ENCODE measurements at regions not wholly inside any gene's neighbourhood (a gene's known extent, or its start where the extent isn't known, plus 50 kb on each side); places are given as distances from the start of the nearest gene placed in this dataset.
"Not testable (repeated sequence)": the region's sequence is repeated elsewhere in the genome, so short reads cannot be mapped to it uniquely, and the experiment has no call there.

- no peak for TF ChIP-seq CTCF (IDR thresholded peaks at IDR 0.05)
- no peak for TF ChIP-seq EP300 (IDR thresholded peaks at IDR 0.05; ENCODE audit: low read depth)
- TF ChIP-seq POLR2A (IDR thresholded peaks at IDR 0.05), result no peak
- TF ChIP-seq POLR2AphosphoS5 (IDR thresholded peaks at IDR 0.05), result no peak
- H3K9me3 ChIP-seq, result no peaks in the 10 kb centered on the region
- intact Hi-C loops (cut with DNase I; ENCODE audit: low total_unique reads) (no loop called here), in situ Hi-C loops (cut with MboI; ENCODE audit: low pct_ligation_motif_present in 1 of 4, low pct_unique_long_range_greater_than_20kb in 1 of 4, low sequenced_read_pairs in 3 of 4) (no loop called here)
- DNase-seq, result no peak
- 53 to 64% methylated on average over 2 to 4 of the region's 4 CpGs for WGBS, 2 donors (ENCODE audit: low coverage in 1 of 2)
- no peaks in the 10 kb centered on the region for H3K27me3 ChIP-seq
- H3K4me1 ChIP-seq, result no peaks in the 10 kb centered on the region
- no peaks in the 10 kb centered on the region for H3K36me3 ChIP-seq
- H3K4me3 ChIP-seq, result no peak overlapping the region
- no peak overlapping the region for H3K27ac ChIP-seq
These were observed 1786.8 kb downstream of the SLITRK5 start for GRCh38 chr13:89457977-89458376.

GRCh38 chr13:89458456-89458855 lies 1787.3 kb downstream of the SLITRK5 start:
- Histone ChIP-seq H3K27ac (no peak overlapping the region), H3K27me3 (no peaks in the 10 kb centered on the region), H3K4me3 (no peak overlapping the region), H3K4me1 (no peaks in the 10 kb centered on the region), H3K9me3 (no peaks in the 10 kb centered on the region), H3K36me3 (no peaks in the 10 kb centered on the region)
- intact Hi-C loops (cut with DNase I; ENCODE audit: low total_unique reads), result no loop called here
- DNase-seq, result no peak
- TF ChIP-seq POLR2AphosphoS5 (IDR thresholded peaks at IDR 0.05) (no peak), EP300 (IDR thresholded peaks at IDR 0.05; ENCODE audit: low read depth) (no peak), CTCF (IDR thresholded peaks at IDR 0.05) (no peak)
- in situ Hi-C loops (cut with MboI; ENCODE audit: low pct_ligation_motif_present in 1 of 4, low pct_unique_long_range_greater_than_20kb in 1 of 4, low sequenced_read_pairs in 3 of 4), result no loop called here
- WGBS, 2 donors (ENCODE audit: low coverage in 1 of 2), result 65 to 89% methylated on average over 1 of the region's 1 CpG

- in situ Hi-C loops (cut with MboI; ENCODE audit: low pct_ligation_motif_present in 1 of 4, low pct_unique_long_range_greater_than_20kb in 1 of 4, low sequenced_read_pairs in 3 of 4); intact Hi-C loops (cut with DNase I; ENCODE audit: low total_unique reads); H3K27ac ChIP-seq; DNase-seq; H3K4me1 ChIP-seq; H3K36me3 ChIP-seq; H3K4me3 ChIP-seq; H3K9me3 ChIP-seq; H3K27me3 ChIP-seq: not testable (repeated sequence)
These were observed 1789.7 kb downstream of the SLITRK5 start for GRCh38 chr13:89460895-89461294.

GRCh38 chr13:89465366-89465765 lies 1794.2 kb downstream of the SLITRK5 start:
- TF ChIP-seq POLR2AphosphoS5 (IDR thresholded peaks at IDR 0.05) (no peak), CTCF (IDR thresholded peaks at IDR 0.05) (no peak), POLR2A (IDR thresholded peaks at IDR 0.05) (no peak), EP300 (IDR thresholded peaks at IDR 0.05; ENCODE audit: low read depth) (no peak)
- intact Hi-C loops (cut with DNase I; ENCODE audit: low total_unique reads), result no loop called here
- no peak overlapping the region for H3K27ac ChIP-seq
- H3K27me3 ChIP-seq, result no peaks in the 10 kb centered on the region
- no peak for DNase-seq
- no peak overlapping the region for H3K4me3 ChIP-seq
- in situ Hi-C loops (cut with MboI; ENCODE audit: low pct_ligation_motif_present in 1 of 4, low pct_unique_long_range_greater_than_20kb in 1 of 4, low sequenced_read_pairs in 3 of 4), result no loop called here
- 72 to 78% methylated on average over 2 of the region's 2 CpGs for WGBS, 2 donors (ENCODE audit: low coverage in 1 of 2)
- no peaks in the 10 kb centered on the region for H3K4me1 ChIP-seq
- no peaks in the 10 kb centered on the region for H3K9me3 ChIP-seq
- H3K36me3 ChIP-seq, result no peaks in the 10 kb centered on the region

- no peaks in the 10 kb centered on the region for H3K27me3 ChIP-seq
- intact Hi-C loops (cut with DNase I; ENCODE audit: low total_unique reads), result no loop called here
- H3K4me1 ChIP-seq, result no peaks in the 10 kb centered on the region
- no peak for TF ChIP-seq EP300 (IDR thresholded peaks at IDR 0.05; ENCODE audit: low read depth)
- TF ChIP-seq CTCF (IDR thresholded peaks at IDR 0.05), result no peak
- no peak for TF ChIP-seq POLR2A (IDR thresholded peaks at IDR 0.05)
- no peak overlapping the region for H3K27ac ChIP-seq
- H3K9me3 ChIP-seq, result peaks cover 0 to 3% of the 10 kb centered on the region in 2 donors
- no peak for DNase-seq
- 74 to 87% methylated on average over 2 of the region's 2 CpGs for WGBS, 2 donors (ENCODE audit: low coverage in 1 of 2)
- in situ Hi-C loops (cut with MboI; ENCODE audit: low pct_ligation_motif_present in 1 of 4, low pct_unique_long_range_greater_than_20kb in 1 of 4, low sequenced_read_pairs in 3 of 4), result no loop called here
- H3K4me3 ChIP-seq, result no peak overlapping the region
- no peaks in the 10 kb centered on the region for H3K36me3 ChIP-seq
These were observed 1796.9 kb downstream of the SLITRK5 start for GRCh38 chr13:89468081-89468480.
